ENCODE measurements at regions not wholly inside any gene's neighbourhood (a gene's known extent, or its start where the extent isn't known, plus 50 kb on each side); places are given as distances from the start of the nearest gene placed in this dataset.

GRCh38 chr18:72194072-72194471 is 350.1 kb downstream of the CBLN2 start:
- intact Hi-C loops (cut with micrococcal nuclease), result no loop called here

- intact Hi-C loops (cut with micrococcal nuclease), result no loop called here
Observed at GRCh38 chr18:72187956-72188355, 356.2 kb downstream of the CBLN2 start.

GRCh38 chr18:72181241-72181764 is 362.8 kb downstream of the CBLN2 start:
- intact Hi-C loops (cut with micrococcal nuclease), result no loop called here

- intact Hi-C loops (cut with micrococcal nuclease), result no loop called here
Observed at GRCh38 chr18:72180689-72181088, 363.5 kb downstream of the CBLN2 start.

- intact Hi-C loops (cut with micrococcal nuclease), result no loop called here
Observed at GRCh38 chr18:72174972-72175649, 369.0 kb downstream of the CBLN2 start.

- intact Hi-C loops (cut with micrococcal nuclease), result no loop called here
Observed at GRCh38 chr18:72171596-72171995, 372.5 kb downstream of the CBLN2 start.

- intact Hi-C loops (cut with micrococcal nuclease), result no loop called here
Observed at GRCh38 chr18:72161691-72162090, 382.5 kb downstream of the CBLN2 start.

GRCh38 chr18:72160510-72161445 is 383.4 kb downstream of the CBLN2 start:
- intact Hi-C loops (cut with micrococcal nuclease), result no loop called here

- intact Hi-C loops (cut with micrococcal nuclease), result no loop called here
Observed at GRCh38 chr18:72155327-72155726, 388.8 kb downstream of the CBLN2 start.

GRCh38 chr18:72154926-72155325 is 389.2 kb downstream of the CBLN2 start:
- intact Hi-C loops (cut with micrococcal nuclease), result no loop called here

- intact Hi-C loops (cut with micrococcal nuclease), result no loop called here
Observed at GRCh38 chr18:72152935-72153334, 391.2 kb downstream of the CBLN2 start.

- intact Hi-C loops (cut with micrococcal nuclease), result no loop called here
Observed at GRCh38 chr18:72147830-72148229, 396.3 kb downstream of the CBLN2 start.

- intact Hi-C loops (cut with micrococcal nuclease), result no loop called here
Observed at GRCh38 chr18:72140007-72140406, 404.1 kb downstream of the CBLN2 start.

GRCh38 chr18:72128649-72129048 is 415.5 kb downstream of the CBLN2 start:
- intact Hi-C loops (cut with micrococcal nuclease), result no loop called here

GRCh38 chr18:72122103-72122502 is 422.0 kb downstream of the CBLN2 start:
- intact Hi-C loops (cut with micrococcal nuclease), result no loop called here

GRCh38 chr18:72119082-72119481 is 425.1 kb downstream of the CBLN2 start:
- intact Hi-C loops (cut with micrococcal nuclease), result no loop called here

- intact Hi-C loops (cut with micrococcal nuclease), result no loop called here
Observed at GRCh38 chr18:72114801-72115594, 429.1 kb downstream of the CBLN2 start.

GRCh38 chr18:72107647-72108383 is 436.3 kb downstream of the CBLN2 start:
- intact Hi-C loops (cut with micrococcal nuclease), result no loop called here

- intact Hi-C loops (cut with micrococcal nuclease), result no loop called here
Observed at GRCh38 chr18:72104851-72105250, 439.3 kb downstream of the CBLN2 start.

- intact Hi-C loops (cut with micrococcal nuclease), result no loop called here
Observed at GRCh38 chr18:72102412-72102811, 441.7 kb downstream of the CBLN2 start.

- intact Hi-C loops (cut with micrococcal nuclease), result no loop called here
Observed at GRCh38 chr18:72100465-72101004, 443.6 kb downstream of the CBLN2 start.
